H1 (cell line): ENCODE measurements at regions not wholly inside any gene's neighbourhood (a gene's known extent, or its start where the extent isn't known, plus 50 kb on each side); places are given as distances from the start of the nearest gene placed in this dataset.

Source experiments
- CTCF ChIA-PET: fragments of 300-600 bp; sonication (Branson Sonifier 250); formaldehyde crosslinking; loops from one replicate; lab custom pipeline; 2021; ENCODE audit not compliant: partially characterized antibody; lab: Charles Lee
- POLR2A ChIA-PET: fragments of 300-600 bp; sonication (Branson Sonifier 250); formaldehyde crosslinking; loops from one replicate; lab custom pipeline; 2021; ENCODE audit warnings: inconsistent platforms; ENCODE audit not compliant: partially characterized antibody; lab: Charles Lee
- DNase-seq, 2 experiments: peaks; one replicate each; pipeline versions ENCODE4 v3.0.0 to v3.0.0-alpha.2; 2010 to 2022; ENCODE audit warnings: low spot score in 2 of 2, low read depth in 1 of 2, mixed read lengths in 1 of 2
- FAIRE-seq: peaks from 2 replicates; lab custom pipeline; 2011; peaks lifted over from hg19 to GRCh38; lab: Jason Lieb, UNC
- H2AFZ ChIP-seq: 2 replicates; pipeline ENCODE4 v1.8.1; 2012; ENCODE audit warnings: low read length, inconsistent platforms
- H2AK5ac ChIP-seq: 2 replicates; pipeline ENCODE4 v1.6.1; 2013; ENCODE audit warnings: low read depth, low read length
- H2BK120ac ChIP-seq: replicated peaks from 2 replicates; pipeline ENCODE3; 2013; ENCODE audit warnings: low read depth, low read length, inconsistent platforms
- H2BK12ac ChIP-seq: 2 replicates; pipeline ENCODE4 v1.6.1; 2013; ENCODE audit warnings: low read depth, low read length
- H2BK15ac ChIP-seq: 2 replicates; pipeline ENCODE4 v1.6.1; 2013; ENCODE audit warnings: low read length
- H2BK20ac ChIP-seq: 2 replicates; pipeline ENCODE4 v1.6.1; 2013; ENCODE audit warnings: low read length
- H2BK5ac ChIP-seq: 2 replicates; pipeline ENCODE4 v1.6.1; 2013; ENCODE audit warnings: low read depth, low read length
- H3K14ac ChIP-seq: 2 replicates; pipeline ENCODE4 v1.6.1; 2013; ENCODE audit warnings: inconsistent platforms; ENCODE audit not compliant: insufficient read length
- H3K18ac ChIP-seq: 2 replicates; pipeline ENCODE4 v1.6.1; 2013; ENCODE audit warnings: low read length; ENCODE audit errors: extremely low read depth
- H3K23ac ChIP-seq: 2 replicates; pipeline ENCODE4 v1.6.1; 2013; ENCODE audit warnings: inconsistent platforms; ENCODE audit not compliant: insufficient read length
- H3K23me2 ChIP-seq: 2 replicates; pipeline ENCODE4 v1.6.1; 2013; ENCODE audit warnings: low read depth, low read length
- H3K27ac ChIP-seq: 2 replicates; pipeline ENCODE4 v1.6.1; 2011; ENCODE audit warnings: low read depth, low read length, inconsistent platforms
- H3K27me3 ChIP-seq, 4 experiments: replicated peaks in 1 of 4; 1 replicate in 1 of 4; 2 replicates in 3 of 4; pipeline versions ENCODE4 v1.6.1 to v1.8.1; 2011 to 2013; ENCODE audit warnings: low read length in 3 of 4, mild to moderate bottlenecking in 3 of 4, inconsistent platforms in 2 of 4, mixed read lengths in 2 of 4, moderate library complexity in 1 of 4; ENCODE audit not compliant: control insufficient read depth in 3 of 4, insufficient read depth in 3 of 4; ENCODE audit errors: extremely low read depth in 1 of 4
- H3K36me3 ChIP-seq, 4 experiments: 2 replicates each; pipeline versions ENCODE4 v1.6.1 to v1.8.1; 2011 to 2013; ENCODE audit warnings: mild to moderate bottlenecking in 4 of 4, low read length in 3 of 4, moderate library complexity in 2 of 4, control low read depth in 1 of 4, inconsistent platforms in 1 of 4; ENCODE audit not compliant: insufficient read depth in 4 of 4, control insufficient read depth in 2 of 4
- H3K4ac ChIP-seq: replicated peaks from 2 replicates; pipeline ENCODE3; 2013; ENCODE audit warnings: low read length, low read depth, mixed read lengths, inconsistent platforms; ENCODE audit not compliant: insufficient read length
- H3K4me1 ChIP-seq, 4 experiments: replicated peaks in 1 of 4; 1 replicate in 1 of 4; 2 replicates in 3 of 4; pipeline versions ENCODE4 v1.6.1 to v1.8.1; 2011 to 2013; ENCODE audit warnings: low read length in 3 of 4, inconsistent platforms in 2 of 4, mixed read lengths in 1 of 4; ENCODE audit not compliant: insufficient read depth in 4 of 4, control insufficient read depth in 3 of 4
- H3K4me2 ChIP-seq, 2 experiments: 2 replicates each; pipeline versions ENCODE4 v1.6.1 to v1.8.1; 2011 to 2013; ENCODE audit warnings: low read depth in 2 of 2, low read length in 2 of 2, control low read depth in 1 of 2, inconsistent platforms in 1 of 2, mild to moderate bottlenecking in 1 of 2; ENCODE audit not compliant: insufficient read depth in 1 of 2
- H3K4me3 ChIP-seq, 4 experiments: fragments of 200-600, 300-600 bp in 1 of 4; sonication (generic), shearing (Covaris generic), sonication (Bioruptor Twin) in 1 of 4; 2 replicates each; pipeline versions ENCODE4 v1.5.1 to v1.8.1; 2011 to 2016; ENCODE audit warnings: low read length in 4 of 4, low read depth in 3 of 4, control low read depth in 2 of 4, inconsistent platforms in 2 of 4, mild to moderate bottlenecking in 2 of 4, mixed read lengths in 1 of 4, moderate library complexity in 1 of 4; ENCODE audit not compliant: insufficient read depth in 2 of 4; ENCODE audit errors: extremely low read depth in 1 of 4
- H3K56ac ChIP-seq: replicated peaks from 2 replicates; pipeline ENCODE3; 2013; ENCODE audit warnings: low read depth, mild to moderate bottlenecking, mixed read lengths, low read length, inconsistent platforms; ENCODE audit not compliant: insufficient read length
- H3K79me1 ChIP-seq: 2 replicates; pipeline ENCODE4 v1.6.1; 2013; ENCODE audit warnings: low read depth, low read length, control low read depth
- H3K79me2 ChIP-seq, 2 experiments: 2 replicates each; pipeline versions ENCODE4 v1.6.1 to v1.8.1; 2012 to 2013; ENCODE audit warnings: low read length in 2 of 2, mild to moderate bottlenecking in 2 of 2, inconsistent platforms in 1 of 2; ENCODE audit not compliant: insufficient read depth in 2 of 2, control insufficient read depth in 1 of 2
- H3K9ac ChIP-seq, 4 experiments: replicated peaks in 1 of 4; 1 replicate in 1 of 4; 2 replicates in 3 of 4; pipeline versions ENCODE4 v1.6.1 to v1.8.1; 2011 to 2013; ENCODE audit warnings: low read depth in 3 of 4, low read length in 3 of 4, control low read depth in 2 of 4, mild to moderate bottlenecking in 2 of 4, moderate library complexity in 2 of 4, inconsistent platforms in 1 of 4; ENCODE audit errors: extremely low read depth in 1 of 4
- H3K9me3 ChIP-seq, 2 experiments: 2 replicates each; pipeline versions ENCODE4 v1.6.1 to v1.8.1; 2012 to 2013; ENCODE audit warnings: mild to moderate bottlenecking in 2 of 2, moderate library complexity in 2 of 2, control low read depth in 1 of 2, inconsistent platforms in 1 of 2, low read depth in 1 of 2, low read length in 1 of 2, mixed read lengths in 1 of 2; ENCODE audit not compliant: insufficient read depth in 2 of 2
- H4K20me1 ChIP-seq, 2 experiments: replicated peaks in 1 of 2; 2 replicates each; pipeline versions ENCODE3 to v1.8.1; 2011 to 2013; ENCODE audit warnings: inconsistent platforms in 2 of 2, low read length in 2 of 2, mild to moderate bottlenecking in 1 of 2; ENCODE audit not compliant: insufficient read depth in 2 of 2, control insufficient read depth in 1 of 2
- H4K5ac ChIP-seq: 2 replicates; pipeline ENCODE4 v1.6.1; 2013; ENCODE audit warnings: low read length, low read depth, mixed read lengths, inconsistent platforms; ENCODE audit not compliant: insufficient read length
- H4K8ac ChIP-seq: 2 replicates; pipeline ENCODE4 v1.8.0; 2013; ENCODE audit warnings: mild to moderate bottlenecking, moderate library complexity, low read length, inconsistent platforms; ENCODE audit not compliant: insufficient read depth; ENCODE audit errors: extremely low read depth
- H4K91ac ChIP-seq: replicated peaks from 2 replicates; pipeline ENCODE3; 2013; ENCODE audit warnings: low read length, mixed read lengths, inconsistent platforms; ENCODE audit not compliant: insufficient read length
- CREB1 ChIP-seq: IDR thresholded peaks from 2 replicates; pipeline ENCODE4 v1.6.1; 2012; ENCODE audit warnings: inconsistent platforms
- NANOG ChIP-seq: IDR thresholded peaks from 2 replicates; pipeline ENCODE4 v1.6.1; 2011; ENCODE audit warnings: low read length, low read depth, mild to moderate bottlenecking, inconsistent platforms; ENCODE audit not compliant: insufficient read depth, poor library complexity, severe bottlenecking
- RBBP5 ChIP-seq: IDR thresholded peaks from 2 replicates; pipeline ENCODE4 v1.7.1; 2012; ENCODE audit warnings: low read depth, mild to moderate bottlenecking, inconsistent platforms, low read length, moderate library complexity, borderline replicate concordance
- SIN3A ChIP-seq, 2 experiments: IDR thresholded peaks in 1 of 2; conservative IDR thresholded peaks in 1 of 2; 2 replicates each; pipeline ENCODE4 v1.6.1; 2011 to 2012; ENCODE audit warnings: low read length in 2 of 2, improper control_type of control experiment in 1 of 2, low read depth in 1 of 2, mild to moderate bottlenecking in 1 of 2
- TBP ChIP-seq: IDR thresholded peaks from 2 replicates; pipeline ENCODE4 v1.6.1; 2011; ENCODE audit warnings: low read depth, low read length, improper control_type of control experiment
- TF ChIP-seq, protein P1 (sequence below): IDR thresholded peaks from 2 replicates; pipeline ENCODE4 v1.6.1; 2012; ENCODE audit warnings: low read length, inconsistent platforms

DNA sequence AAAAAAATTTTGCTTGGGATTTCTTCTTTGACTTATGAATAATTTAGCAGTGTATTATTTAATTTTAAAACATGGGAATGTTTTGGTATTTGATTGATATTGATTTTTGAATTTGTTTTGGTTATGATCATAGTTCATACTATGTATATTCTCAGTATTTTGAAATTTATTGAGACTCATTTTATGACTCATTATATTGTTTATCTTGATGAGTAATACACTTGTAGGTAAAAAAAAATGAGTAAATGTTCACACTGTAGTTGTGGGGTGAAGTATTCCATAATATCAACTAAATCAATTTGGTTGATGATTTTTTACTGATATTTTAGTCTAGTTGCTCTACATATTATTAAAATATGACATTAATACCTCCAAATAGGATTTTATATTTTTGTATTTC is 1142.2 kb downstream of the ADGRL3 start:
- H2AFZ ChIP-seq = no peak overlapping the region
- H3K4me3 ChIP-seq = no peak overlapping the region
- H2BK12ac ChIP-seq = no peak overlapping the region
- H2BK120ac ChIP-seq = no peak overlapping the region
- H3K4me1 ChIP-seq = no peaks in the 10 kb centered on the region
- ChIA-PET CTCF (no interaction called here), POLR2A (no interaction called here)
- no peak for TF ChIP-seq RBBP5
- TF ChIP-seq, protein P1, sequence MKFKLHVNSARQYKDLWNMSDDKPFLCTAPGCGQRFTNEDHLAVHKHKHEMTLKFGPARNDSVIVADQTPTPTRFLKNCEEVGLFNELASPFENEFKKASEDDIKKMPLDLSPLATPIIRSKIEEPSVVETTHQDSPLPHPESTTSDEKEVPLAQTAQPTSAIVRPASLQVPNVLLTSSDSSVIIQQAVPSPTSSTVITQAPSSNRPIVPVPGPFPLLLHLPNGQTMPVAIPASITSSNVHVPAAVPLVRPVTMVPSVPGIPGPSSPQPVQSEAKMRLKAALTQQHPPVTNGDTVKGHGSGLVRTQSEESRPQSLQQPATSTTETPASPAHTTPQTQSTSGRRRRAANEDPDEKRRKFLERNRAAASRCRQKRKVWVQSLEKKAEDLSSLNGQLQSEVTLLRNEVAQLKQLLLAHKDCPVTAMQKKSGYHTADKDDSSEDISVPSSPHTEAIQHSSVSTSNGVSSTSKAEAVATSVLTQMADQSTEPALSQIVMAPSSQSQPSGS = no peak
- TF ChIP-seq CREB1 = no peak
- no peak for TF ChIP-seq TBP
- no peak for TF ChIP-seq SIN3A (conservative IDR thresholded peaks at IDR 0.05 in 1 of 2, IDR thresholded peaks at IDR 0.05 in 1 of 2; ENCODE audit: low read depth in 1 of 2, low read length in 2 of 2)
- TF ChIP-seq NANOG = no peak
- H2AK5ac ChIP-seq = no peak overlapping the region
- no peaks in the 10 kb centered on the region for H3K23me2 ChIP-seq
- no peak overlapping the region for H2BK5ac ChIP-seq
- no peak overlapping the region for H3K23ac ChIP-seq
- no peak overlapping the region for H4K91ac ChIP-seq
- H4K8ac ChIP-seq = no peak overlapping the region
- no peak overlapping the region for H3K56ac ChIP-seq
- no peak overlapping the region for H3K4me2 ChIP-seq
- no peaks in the 10 kb centered on the region for H3K36me3 ChIP-seq
- H3K27me3 ChIP-seq = no peaks in the 10 kb centered on the region
- no peak overlapping the region for H3K14ac ChIP-seq
- H3K27ac ChIP-seq = no peak overlapping the region
- H3K18ac ChIP-seq = no peak overlapping the region
- H2BK20ac ChIP-seq = no peak overlapping the region
- DNase-seq = no peak
- no peak overlapping the region for H2BK15ac ChIP-seq
- no peak overlapping the region for H4K5ac ChIP-seq
- H3K9me3 ChIP-seq = no peaks in the 10 kb centered on the region
- H3K4ac ChIP-seq = no peak overlapping the region
- H4K20me1 ChIP-seq = no peaks in the 10 kb centered on the region
- no peak for FAIRE-seq
- no peaks in the 10 kb centered on the region for H3K79me1 ChIP-seq
- H3K9ac ChIP-seq = no peak overlapping the region
- H3K79me2 ChIP-seq = no peaks in the 10 kb centered on the region
